Choroid plexus epithelial cell (primary cell): ENCODE measurements at regions not wholly inside any gene's neighbourhood (a gene's known extent, or its start where the extent isn't known, plus 50 kb on each side); places are given as distances from the start of the nearest gene placed in this dataset.

Experiments
- DNase-seq: peaks from one replicate; pipeline ENCODE4 v3.0.0-alpha.2; 2010; ENCODE audit warnings: low read depth
- H3K4me3 ChIP-seq: 2 replicates; pipeline ENCODE4 v1.5.1; 2011; ENCODE audit warnings: low read depth, mild to moderate bottlenecking, control low read depth, low read length, moderate library complexity
- CTCF ChIP-seq: conservative IDR thresholded peaks from 2 replicates; pipeline ENCODE4 v1.5.1; 2011; ENCODE audit warnings: low read depth, mild to moderate bottlenecking, control low read depth, inconsistent platforms, low read length, moderate library complexity

- no peak overlapping the region for H3K4me3 ChIP-seq
- TF ChIP-seq CTCF = no peak
- DNase-seq = peak; percentile 10
These were observed 53.3 kb downstream of the C7orf25 start for GRCh38 chr7:42858570-42858969.

- DNase-seq = no peak
- H3K4me3 ChIP-seq = peak overlapping the region; percentile 60
- no peak for TF ChIP-seq CTCF
These were observed 55.3 kb downstream of the C7orf25 start for GRCh38 chr7:42856605-42856987.

- no peak for TF ChIP-seq CTCF
- no peak overlapping the region for H3K4me3 ChIP-seq
- no peak for DNase-seq
These were observed 57.2 kb downstream of the C7orf25 start for GRCh38 chr7:42854571-42855118.

- DNase-seq = no peak
- H3K4me3 ChIP-seq = no peak overlapping the region
- TF ChIP-seq CTCF = no peak
These were observed 59.3 kb downstream of the C7orf25 start for GRCh38 chr7:42852531-42852930.

- peak; percentile 79 for TF ChIP-seq CTCF
- peak; percentile 63 for DNase-seq
- no peak overlapping the region for H3K4me3 ChIP-seq
These were observed 68.6 kb downstream of the C7orf25 start for GRCh38 chr7:42843205-42843800.

GRCh38 chr7:42834676-42835075 is 77.2 kb downstream of the C7orf25 start:
- no peak for TF ChIP-seq CTCF
- no peak overlapping the region for H3K4me3 ChIP-seq
- no peak for DNase-seq

GRCh38 chr7:42833411-42833810 is 78.5 kb downstream of the C7orf25 start:
- DNase-seq = no peak
- no peak for TF ChIP-seq CTCF
- no peak overlapping the region for H3K4me3 ChIP-seq
